Hepatocyte (in vitro differentiated cells): ENCODE measurements at regions not wholly inside any gene's neighbourhood (a gene's known extent, or its start where the extent isn't known, plus 50 kb on each side); places are given as distances from the start of the nearest gene placed in this dataset.

ENCODE experiments used
- EZH2 ChIP-seq: fragments of 200-600 bp; sonication (generic); IDR thresholded peaks from 2 replicates; pipeline ENCODE4 v1.6.1; 2016; ENCODE audit warnings: antibody characterized with exemption, mild to moderate bottlenecking, borderline replicate concordance
- TF ChIP-seq, protein P1 (sequence below): fragments of 200-600 bp; sonication (generic); IDR thresholded peaks from 2 replicates; pipeline ENCODE4 v1.5.1; 2016; ENCODE audit warnings: antibody characterized with exemption, mild to moderate bottlenecking; ENCODE audit not compliant: poor library complexity

DNA sequence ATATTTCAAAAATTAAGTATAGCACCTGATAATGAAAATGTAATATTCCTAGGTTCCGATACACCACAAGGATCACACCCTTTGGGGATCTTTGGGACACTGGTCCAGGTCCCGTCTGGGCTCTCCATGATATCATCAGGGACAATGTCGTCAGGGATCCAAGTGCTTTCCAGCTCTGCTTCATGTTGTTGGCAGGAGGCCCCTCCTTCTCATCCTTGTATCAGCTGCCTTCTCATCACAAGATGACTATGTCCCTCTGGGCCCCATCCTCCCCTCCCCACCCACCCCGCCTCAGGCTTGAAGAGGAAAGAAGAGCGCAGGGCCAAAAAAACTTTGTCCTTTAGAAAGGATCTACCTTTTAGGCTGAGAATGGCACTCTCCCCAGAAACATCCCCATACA, 128.3 kb upstream of the KLF3 start:
- TF ChIP-seq, protein P1, sequence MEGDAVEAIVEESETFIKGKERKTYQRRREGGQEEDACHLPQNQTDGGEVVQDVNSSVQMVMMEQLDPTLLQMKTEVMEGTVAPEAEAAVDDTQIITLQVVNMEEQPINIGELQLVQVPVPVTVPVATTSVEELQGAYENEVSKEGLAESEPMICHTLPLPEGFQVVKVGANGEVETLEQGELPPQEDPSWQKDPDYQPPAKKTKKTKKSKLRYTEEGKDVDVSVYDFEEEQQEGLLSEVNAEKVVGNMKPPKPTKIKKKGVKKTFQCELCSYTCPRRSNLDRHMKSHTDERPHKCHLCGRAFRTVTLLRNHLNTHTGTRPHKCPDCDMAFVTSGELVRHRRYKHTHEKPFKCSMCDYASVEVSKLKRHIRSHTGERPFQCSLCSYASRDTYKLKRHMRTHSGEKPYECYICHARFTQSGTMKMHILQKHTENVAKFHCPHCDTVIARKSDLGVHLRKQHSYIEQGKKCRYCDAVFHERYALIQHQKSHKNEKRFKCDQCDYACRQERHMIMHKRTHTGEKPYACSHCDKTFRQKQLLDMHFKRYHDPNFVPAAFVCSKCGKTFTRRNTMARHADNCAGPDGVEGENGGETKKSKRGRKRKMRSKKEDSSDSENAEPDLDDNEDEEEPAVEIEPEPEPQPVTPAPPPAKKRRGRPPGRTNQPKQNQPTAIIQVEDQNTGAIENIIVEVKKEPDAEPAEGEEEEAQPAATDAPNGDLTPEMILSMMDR = no peak
- no peak for TF ChIP-seq EZH2
